H1 (cell line): ENCODE measurements at regions not wholly inside any gene's neighbourhood (a gene's known extent, or its start where the extent isn't known, plus 50 kb on each side); places are given as distances from the start of the nearest gene placed in this dataset.

Experiments
- BACH1 ChIP-seq: IDR thresholded peaks from 2 replicates; pipeline ENCODE4 v1.6.1; 2012; ENCODE audit warnings: low read length, improper control_type of control experiment
- BRCA1 ChIP-seq: IDR thresholded peaks from 2 replicates; pipeline ENCODE4 v1.6.1; 2012; ENCODE audit warnings: low read depth, low read length, improper control_type of control experiment
- CEBPB ChIP-seq: IDR thresholded peaks from 2 replicates; pipeline ENCODE4 v1.6.1; 2012; ENCODE audit warnings: low read depth, low read length
- JUN ChIP-seq: IDR thresholded peaks from 2 replicates; pipeline ENCODE4 v1.6.1; 2011; ENCODE audit warnings: low read depth, mild to moderate bottlenecking, improper control_type of control experiment, low read length
- NRF1 ChIP-seq: IDR thresholded peaks from 2 replicates; pipeline ENCODE4 v1.6.1; 2011; ENCODE audit warnings: mild to moderate bottlenecking, low read depth, low read length, improper control_type of control experiment
- POLR2AphosphoS5 ChIP-seq: IDR thresholded peaks from 2 replicates; pipeline ENCODE4 v1.6.1; 2011; ENCODE audit warnings: low read depth, low read length
- TF ChIP-seq, protein P1 (sequence below): IDR thresholded peaks from 2 replicates; pipeline ENCODE4 v1.6.1; 2012; ENCODE audit warnings: inconsistent platforms

DNA sequence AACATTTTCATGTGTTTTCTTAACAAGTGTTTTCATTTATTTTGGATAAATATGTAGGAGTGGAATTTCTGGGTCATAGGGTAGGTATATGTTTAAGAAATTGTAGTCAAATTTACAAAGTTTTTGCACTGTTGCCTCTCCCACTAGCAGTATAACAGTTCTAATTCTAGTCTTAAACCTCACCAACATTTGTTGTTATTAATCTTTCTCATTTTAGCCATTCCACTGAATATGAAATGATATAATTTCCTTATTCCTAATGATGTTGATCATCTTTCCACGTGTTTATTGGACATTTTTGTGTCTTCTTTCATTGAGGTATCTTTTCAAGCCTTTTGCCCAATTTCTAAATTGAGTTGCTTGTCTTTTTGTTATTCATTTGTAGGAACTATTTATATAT, 62.0 kb downstream of the C11orf91 start (continued):
- TF ChIP-seq, protein P1, sequence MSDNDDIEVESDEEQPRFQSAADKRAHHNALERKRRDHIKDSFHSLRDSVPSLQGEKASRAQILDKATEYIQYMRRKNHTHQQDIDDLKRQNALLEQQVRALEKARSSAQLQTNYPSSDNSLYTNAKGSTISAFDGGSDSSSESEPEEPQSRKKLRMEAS = no peak
- no peak for TF ChIP-seq BRCA1
- TF ChIP-seq NRF1 = no peak
- no peak for TF ChIP-seq BACH1
- no peak for TF ChIP-seq CEBPB
- no peak for TF ChIP-seq POLR2AphosphoS5
- no peak for TF ChIP-seq JUN
- TF ChIP-seq, all 59 proteins: peak for 0
